Neuronal stem cell (in vitro differentiated cells): ENCODE measurements at regions not wholly inside any gene's neighbourhood (a gene's known extent, or its start where the extent isn't known, plus 50 kb on each side); places are given as distances from the start of the nearest gene placed in this dataset.

Experiments used
- DNase-seq: peaks from one replicate; pipeline ENCODE4 v3.0.0-alpha.2; 2013; ENCODE audit warnings: low spot score
- H2AFZ ChIP-seq: one replicate; pipeline ENCODE4 v1.6.1; 2013; ENCODE audit warnings: mild to moderate bottlenecking, low read length, inconsistent platforms
- H2AK5ac ChIP-seq: 2 replicates; pipeline ENCODE4 v1.6.1; 2013; ENCODE audit warnings: low read depth, mild to moderate bottlenecking, inconsistent platforms, low read length, moderate library complexity, mixed read lengths
- H2BK120ac ChIP-seq: 2 replicates; pipeline ENCODE4 v1.6.1; 2013; ENCODE audit warnings: low read depth, mild to moderate bottlenecking, inconsistent platforms, low read length, moderate library complexity, mixed read lengths
- H2BK12ac ChIP-seq: one replicate; pipeline ENCODE4 v1.6.1; 2013; ENCODE audit warnings: low read length, inconsistent platforms
- H2BK15ac ChIP-seq: 2 replicates; pipeline ENCODE4 v1.6.1; 2013; ENCODE audit warnings: mild to moderate bottlenecking, low read length, inconsistent platforms, mixed read lengths
- H2BK5ac ChIP-seq: one replicate; pipeline ENCODE4 v1.6.1; 2013; ENCODE audit warnings: inconsistent platforms, mild to moderate bottlenecking, low read length, moderate library complexity
- H3K14ac ChIP-seq: one replicate; pipeline ENCODE4 v1.6.1; 2013; ENCODE audit warnings: low read length, inconsistent platforms
- H3K18ac ChIP-seq: 2 replicates; pipeline ENCODE4 v1.6.1; 2013; ENCODE audit warnings: low read length, inconsistent platforms
- H3K23ac ChIP-seq: 2 replicates; pipeline ENCODE4 v1.6.1; 2013; ENCODE audit warnings: low read depth, mild to moderate bottlenecking, mixed read lengths, low read length, inconsistent platforms; ENCODE audit not compliant: poor library complexity
- H3K27ac ChIP-seq: replicated peaks from 3 replicates; pipeline ENCODE4 v1.5.1; 2013; ENCODE audit warnings: low read length, inconsistent platforms
- H3K27me3 ChIP-seq, 3 experiments: 2 replicates each; pipeline ENCODE4 v1.6.1; 2013; ENCODE audit warnings: low read length in 3 of 3, mild to moderate bottlenecking in 2 of 3, inconsistent platforms in 1 of 3, low read depth in 1 of 3, mixed read lengths in 1 of 3, moderate library complexity in 1 of 3; ENCODE audit not compliant: control insufficient read depth in 3 of 3, insufficient read depth in 3 of 3
- H3K36me3 ChIP-seq, 2 donors: replicated peaks in 1 of 2; 2 replicates each; pipeline ENCODE4 v1.6.1; 2013; ENCODE audit warnings: low read length in 2 of 2; ENCODE audit not compliant: control insufficient read depth in 2 of 2, insufficient read depth in 2 of 2
- H3K4ac ChIP-seq: 2 replicates; pipeline ENCODE4 v1.6.1; 2013; ENCODE audit warnings: inconsistent platforms, mild to moderate bottlenecking, low read length, moderate library complexity
- H3K4me1 ChIP-seq, 2 donors: 1 replicate in 1 of 2; 2 replicates in 1 of 2; pipeline ENCODE4 v1.6.1; 2013; ENCODE audit warnings: low read length in 2 of 2, low read depth in 1 of 2; ENCODE audit not compliant: control insufficient read depth in 2 of 2, insufficient read depth in 1 of 2
- H3K4me2 ChIP-seq: one replicate; pipeline ENCODE4 v1.6.1; 2013; ENCODE audit warnings: mild to moderate bottlenecking, low read length, inconsistent platforms; ENCODE audit not compliant: insufficient read depth, poor library complexity, severe bottlenecking
- H3K4me3 ChIP-seq, 2 donors: 2 replicates each; pipeline ENCODE4 v1.5.1; 2013; ENCODE audit warnings: low read length in 2 of 2, mild to moderate bottlenecking in 2 of 2, inconsistent platforms in 1 of 2, moderate library complexity in 1 of 2
- H3K79me1 ChIP-seq: one replicate; pipeline ENCODE4 v1.6.1; 2013; ENCODE audit warnings: low read depth, mild to moderate bottlenecking, inconsistent platforms, low read length, moderate library complexity
- H3K9ac ChIP-seq: one replicate; pipeline ENCODE4 v1.6.1; 2013; ENCODE audit warnings: mild to moderate bottlenecking, low read depth, low read length, inconsistent platforms; ENCODE audit not compliant: poor library complexity
- H3K9me3 ChIP-seq, 2 donors: replicated peaks in 1 of 2; 2 replicates each; pipeline versions ENCODE3 to v1.6.1; 2013; ENCODE audit warnings: low read length in 2 of 2, mild to moderate bottlenecking in 2 of 2, inconsistent platforms in 1 of 2, low read depth in 1 of 2, mixed read lengths in 1 of 2, moderate library complexity in 1 of 2; ENCODE audit not compliant: control insufficient read depth in 2 of 2, insufficient read depth in 1 of 2
- H4K8ac ChIP-seq: one replicate; pipeline ENCODE4 v1.6.1; 2013; ENCODE audit warnings: low read depth, mild to moderate bottlenecking, inconsistent platforms, low read length, moderate library complexity
- H4K91ac ChIP-seq: one replicate; pipeline ENCODE4 v1.6.1; 2013; ENCODE audit warnings: low read length, low read depth, mild to moderate bottlenecking, inconsistent platforms; ENCODE audit not compliant: poor library complexity
- WGBS, 2 donors: extraction: QIAGEN DNeasy Blood & Tissue Kit; methylation state at CpG; one replicate each; pipeline ENCODE4 v1.1.7; 2013; ENCODE audit warnings: missing lambda C conversion rate in 2 of 2, mixed read lengths in 1 of 2; ENCODE audit not compliant: insufficient read length in 2 of 2, insufficient replicate concordance in 1 of 2; ENCODE audit errors: extremely low coverage in 2 of 2; 5-methylcytosine and 5-hydroxymethylcytosine counted together

DNA sequence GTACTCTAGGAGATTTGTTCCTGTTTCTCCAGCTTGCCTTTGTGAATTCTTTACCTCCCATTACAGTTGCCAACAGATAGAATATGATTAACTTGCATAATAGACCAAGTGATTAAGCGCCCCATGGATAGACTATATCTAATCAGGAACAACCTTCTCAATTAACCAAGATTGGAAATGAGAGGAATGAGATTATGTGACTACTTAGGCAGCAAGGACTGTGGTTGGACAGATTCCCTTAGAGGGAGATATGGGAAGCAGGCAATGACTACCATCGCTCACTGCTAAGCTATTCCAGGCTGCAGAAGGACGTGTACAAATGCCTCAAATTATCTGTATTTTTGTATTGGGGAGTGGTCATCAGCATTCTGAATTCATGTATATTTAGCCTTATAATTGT lies 278.1 kb upstream of the DAB2 start:
- no peak overlapping the region for H3K23ac ChIP-seq

DNA sequence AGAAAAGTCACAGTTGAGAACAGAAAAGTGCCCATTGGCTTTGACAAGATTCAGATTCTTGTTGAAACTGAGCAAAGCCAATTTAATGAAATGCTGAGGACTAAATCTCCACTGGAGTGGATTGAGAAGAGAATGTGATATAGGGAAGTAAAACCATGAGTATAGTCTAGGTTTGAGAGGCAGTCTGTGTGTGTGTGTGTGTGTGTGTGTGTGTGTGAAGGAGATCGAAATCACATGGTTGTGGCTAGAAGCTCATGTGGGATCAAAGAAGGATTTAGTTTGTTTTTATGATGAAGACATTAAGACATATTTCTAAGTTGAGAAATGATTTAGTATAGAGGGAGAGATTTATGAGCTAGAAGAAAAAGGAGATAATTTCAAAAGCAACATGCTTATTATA lies 275.7 kb upstream of the DAB2 start:
- H3K36me3 ChIP-seq = no peaks in the 10 kb centered on the region
- H2AK5ac ChIP-seq = no peak overlapping the region
- H3K27ac ChIP-seq = no peak overlapping the region
- H2AFZ ChIP-seq = no peak overlapping the region
- H3K18ac ChIP-seq = no peak overlapping the region
- H3K4ac ChIP-seq = no peak overlapping the region
- DNase-seq = no peak
- no CpG with 5 or more reads among the region's 1 CpG for WGBS, 2 donors
- no peak overlapping the region for H2BK120ac ChIP-seq
- no peak overlapping the region for H3K4me2 ChIP-seq
- H4K91ac ChIP-seq = no peak overlapping the region
- H3K79me1 ChIP-seq = no peaks in the 10 kb centered on the region
- H3K4me3 ChIP-seq = no peak overlapping the region
- no peak overlapping the region for H3K23ac ChIP-seq
- no peak overlapping the region for H3K9ac ChIP-seq
- no peak overlapping the region for H2BK15ac ChIP-seq
- H3K27me3 ChIP-seq = no peaks in the 10 kb centered on the region
- H2BK5ac ChIP-seq = no peak overlapping the region
- H4K8ac ChIP-seq = no peak overlapping the region
- peaks cover 0 to 6% of the 10 kb centered on the region in 2 donors for H3K4me1 ChIP-seq
- H3K9me3 ChIP-seq = no peaks in the 10 kb centered on the region
- H3K14ac ChIP-seq = no peak overlapping the region
- H2BK12ac ChIP-seq = no peak overlapping the region

More for the DNA sequence above, 278.1 kb upstream of the DAB2 start:
- Histone ChIP-seq H2BK120ac (no peak overlapping the region), H3K4me2 (no peak overlapping the region), H2BK12ac (no peak overlapping the region), H3K14ac (no peak overlapping the region), H3K4me1 (peaks cover 0 to 4% of the 10 kb centered on the region in 2 donors), H3K18ac (no peak overlapping the region), H3K79me1 (no peaks in the 10 kb centered on the region), H2BK15ac (no peak overlapping the region), H3K27ac (no peak overlapping the region), H3K9ac (no peak overlapping the region), H3K36me3 (no peaks in the 10 kb centered on the region), H2AK5ac (no peak overlapping the region), H2BK5ac (no peak overlapping the region), H3K4me3 (no peak overlapping the region), H4K91ac (no peak overlapping the region), H3K9me3 (no peaks in the 10 kb centered on the region), H2AFZ (no peak overlapping the region), H4K8ac (no peak overlapping the region), H3K27me3 (no peaks in the 10 kb centered on the region), H3K4ac (no peak overlapping the region)
- WGBS, 2 donors = no CpG with 5 or more reads among the region's 3 CpGs
- no peak for DNase-seq

DNA sequence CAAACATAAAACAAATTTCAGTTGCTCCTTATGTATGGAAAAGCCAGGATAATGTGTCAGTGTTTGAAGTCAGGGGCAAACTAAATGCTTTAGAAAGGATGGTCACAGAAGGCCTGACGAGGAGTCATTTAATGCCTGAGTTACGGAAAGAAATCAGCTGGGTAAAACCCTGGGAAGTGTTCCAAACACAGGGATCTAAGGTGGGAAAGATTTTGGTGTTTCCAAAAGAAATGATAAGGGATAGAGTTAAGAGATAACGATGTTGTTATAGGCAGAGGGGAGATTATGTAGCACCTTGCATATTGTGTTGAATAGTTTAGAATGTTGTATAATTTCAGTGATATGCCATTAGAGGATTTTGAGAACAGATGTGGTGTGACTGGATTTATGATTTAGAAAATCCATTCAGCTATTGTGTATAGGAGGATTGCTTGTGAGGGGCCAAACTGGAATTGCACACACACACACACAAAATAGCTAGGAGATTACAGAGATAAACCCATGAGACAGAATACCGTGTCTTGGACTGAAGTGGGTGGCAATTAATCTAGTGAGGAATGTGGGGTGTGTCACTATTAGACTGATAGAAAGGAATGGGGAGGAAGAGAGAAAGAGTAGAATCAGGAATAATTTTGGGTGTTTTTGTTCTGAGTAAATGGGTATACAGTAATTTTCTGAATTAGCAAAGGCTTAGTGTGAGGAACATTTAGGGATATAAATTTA lies 274.2 kb upstream of the DAB2 start:
- Histone ChIP-seq H2AFZ (no peak overlapping the region), H3K27ac (peak overlapping the region; percentile 23), H3K14ac (no peak overlapping the region), H3K18ac (no peak overlapping the region), H3K23ac (no peak overlapping the region), H4K8ac (no peak overlapping the region), H2BK120ac (no peak overlapping the region), H3K36me3 (no peaks in the 10 kb centered on the region), H3K9me3 (no peaks in the 10 kb centered on the region), H2BK15ac (no peak overlapping the region), H2BK12ac (no peak overlapping the region), H2AK5ac (no peak overlapping the region), H3K79me1 (no peaks in the 10 kb centered on the region), H4K91ac (no peak overlapping the region), H3K27me3 (no peaks in the 10 kb centered on the region), H3K4me1 (peaks cover 0 to 6% of the 10 kb centered on the region in 2 donors), H3K9ac (no peak overlapping the region), H3K4me3 (no peak overlapping the region), H2BK5ac (no peak overlapping the region), H3K4ac (no peak overlapping the region), H3K4me2 (no peak overlapping the region)
- 100% methylated on average over 1 of the region's 4 CpGs for WGBS, 2 donors
- DNase-seq = no peak

DNA sequence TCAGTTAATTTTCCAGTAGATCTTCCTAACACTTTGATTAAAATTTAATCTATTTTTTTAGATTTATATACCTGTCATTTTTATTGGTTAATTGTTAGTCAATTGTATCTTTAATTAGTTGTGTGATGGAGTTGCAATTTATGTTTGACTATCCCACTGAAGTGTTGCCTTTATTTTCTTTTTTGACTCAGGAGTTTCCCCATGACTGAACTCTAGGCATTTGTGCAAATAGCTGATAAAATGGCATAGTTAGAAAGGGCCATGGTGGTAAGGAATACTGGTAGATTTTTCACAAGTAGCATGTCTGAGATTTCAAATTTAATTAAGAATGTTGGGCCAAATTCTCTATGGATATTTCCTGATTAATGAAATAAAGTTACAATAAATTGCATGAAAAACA lies 273.1 kb upstream of the DAB2 start:
- no peak overlapping the region for H4K91ac ChIP-seq
- no peak overlapping the region for H2AFZ ChIP-seq
- H3K27ac ChIP-seq = no peak overlapping the region
- no peaks in the 10 kb centered on the region for H3K9me3 ChIP-seq
- no peaks in the 10 kb centered on the region for H3K36me3 ChIP-seq
- H3K4me1 ChIP-seq = peaks cover 0 to 6% of the 10 kb centered on the region in 2 donors
- H3K4me3 ChIP-seq = no peak overlapping the region
- no peak overlapping the region for H2BK12ac ChIP-seq
- H2BK15ac ChIP-seq = no peak overlapping the region
- H3K18ac ChIP-seq = no peak overlapping the region
- H2BK5ac ChIP-seq = no peak overlapping the region
- H3K4me2 ChIP-seq = no peak overlapping the region
- H2BK120ac ChIP-seq = no peak overlapping the region
- no peaks in the 10 kb centered on the region for H3K27me3 ChIP-seq
- no peaks in the 10 kb centered on the region for H3K79me1 ChIP-seq
- H4K8ac ChIP-seq = no peak overlapping the region
- no peak overlapping the region for H2AK5ac ChIP-seq
- H3K23ac ChIP-seq = no peak overlapping the region
- no peak overlapping the region for H3K14ac ChIP-seq
- DNase-seq = no peak
- no peak overlapping the region for H3K4ac ChIP-seq
- H3K9ac ChIP-seq = no peak overlapping the region
